K562 (cell line): ENCODE measurements at regions not wholly inside any gene's neighbourhood (a gene's known extent, or its start where the extent isn't known, plus 50 kb on each side); places are given as distances from the start of the nearest gene placed in this dataset.

Source experiments
- ATAC-seq: fragments of 200-7000 bp; cut with Tn5 transposase; 3 replicates; pipeline ENCODE4 v1.9.1; 2020; ENCODE audit warnings: moderate library complexity
- BruUV-seq: library from RNA; stranded (reverse); fragments of 400-500 nt; replicated peaks from 2 replicates; lab custom pipeline; 2021; lab: Mats Ljungman, UMichigan
- CTCF ChIA-PET: fragments of 300-600 bp; formaldehyde crosslinking; extraction: SDS; loops from one replicate; lab custom pipeline; 2021; ENCODE audit warnings: low intra/inter-chr PET ratio; lab: Yijun Ruan, JAX
- POLR2A ChIA-PET: fragments of 300-600, 350-650 bp; sonication (Branson Sonifier 250); formaldehyde crosslinking; extraction: SDS; loops from one replicate; lab custom pipeline; 2021; ENCODE audit warnings: antibody characterized with exemption, inconsistent platforms; lab: Yijun Ruan, JAX
- DNase-seq, 4 experiments: peaks; one replicate each; pipeline versions ENCODE4 v3.0.0 to v3.0.0-alpha.2; 2011 to 2018; ENCODE audit warnings: low spot score in 3 of 4, mixed read lengths in 3 of 4; ENCODE audit errors: extremely low read depth in 1 of 4
- FAIRE-seq: peaks from 2 replicates; lab custom pipeline; 2011; peaks lifted over from hg19 to GRCh38; lab: Jason Lieb, UNC
- H2AFZ ChIP-seq: 2 replicates; pipeline ENCODE4 v1.6.0; 2011; ENCODE audit warnings: low read depth, low read length, control low read depth, inconsistent platforms
- H3K27ac ChIP-seq: fragments of 200-600 bp; 3 replicates; pipeline ENCODE4 v1.8.0; 2011; ENCODE audit warnings: low read depth, mild to moderate bottlenecking, control low read depth, inconsistent platforms, low read length, moderate library complexity, mixed read lengths; ENCODE audit errors: extremely low read depth
- H3K27me3 ChIP-seq, 2 experiments: fragments of 300-600 bp in 1 of 2; 2 replicates in 1 of 2; 3 replicates in 1 of 2; pipeline versions ENCODE4 v1.6.0 to v1.8.0; 2011; ENCODE audit warnings: inconsistent platforms in 2 of 2, low read length in 2 of 2, mild to moderate bottlenecking in 1 of 2, mixed read lengths in 1 of 2, moderate library complexity in 1 of 2; ENCODE audit not compliant: control insufficient read depth in 2 of 2, insufficient read depth in 2 of 2
- H3K36me3 ChIP-seq: fragments of 300-600 bp; 3 replicates; pipeline ENCODE4 v1.8.0; 2011; ENCODE audit warnings: mild to moderate bottlenecking, low read length, inconsistent platforms; ENCODE audit not compliant: control insufficient read depth, insufficient read depth
- H3K4me1 ChIP-seq, 2 experiments: fragments of 200-600 bp in 1 of 2; replicated peaks in 1 of 2; 2 replicates in 1 of 2; 3 replicates in 1 of 2; pipeline versions ENCODE4 v1.5.1 to v1.8.0; 2011; ENCODE audit warnings: inconsistent platforms in 2 of 2, low read length in 2 of 2, mild to moderate bottlenecking in 1 of 2, mixed read lengths in 1 of 2, moderate library complexity in 1 of 2; ENCODE audit not compliant: control insufficient read depth in 2 of 2, insufficient read depth in 2 of 2
- H3K4me2 ChIP-seq: 2 replicates; pipeline ENCODE4 v1.6.1; 2011; ENCODE audit warnings: low read length, control low read depth, inconsistent platforms, mixed read lengths; ENCODE audit not compliant: insufficient read depth
- H3K4me3 ChIP-seq: fragments of 200-600 bp; sonication (generic), shearing (Covaris generic); 2 replicates; pipeline ENCODE4 v1.5.1; 2016; ENCODE audit warnings: control low read depth, inconsistent platforms
- H3K79me2 ChIP-seq: fragments of 200-600 bp; 3 replicates; pipeline ENCODE4 v1.8.0; 2011; ENCODE audit warnings: low read length, inconsistent platforms; ENCODE audit not compliant: control insufficient read depth, insufficient read depth
- H3K9ac ChIP-seq, 2 experiments: 2 replicates each; pipeline versions ENCODE4 v1.6.0 to v1.6.1; 2011; ENCODE audit warnings: low read depth in 2 of 2, low read length in 2 of 2, control low read depth in 1 of 2, inconsistent platforms in 1 of 2, mild to moderate bottlenecking in 1 of 2, mixed read lengths in 1 of 2; ENCODE audit not compliant: insufficient read depth in 1 of 2
- H3K9me1 ChIP-seq: one replicate; pipeline ENCODE4 v1.6.0; 2011; ENCODE audit warnings: inconsistent platforms, mild to moderate bottlenecking, low read length, moderate library complexity; ENCODE audit not compliant: control insufficient read depth, insufficient read depth
- H3K9me3 ChIP-seq: replicated peaks from 2 replicates; pipeline ENCODE4 v1.5.1; 2011; ENCODE audit warnings: low read depth, low read length, inconsistent platforms; ENCODE audit not compliant: control insufficient read depth, insufficient read depth
- H4K20me1 ChIP-seq: replicated peaks from 2 replicates; pipeline ENCODE4 v1.6.1; 2011; ENCODE audit warnings: low read length, inconsistent platforms, mixed read lengths; ENCODE audit not compliant: control insufficient read depth, insufficient read depth
- FOXA1 ChIP-seq: fragments of 450-650 bp; IDR thresholded peaks from 2 replicates; pipeline ENCODE4 v1.6.1; 2016; ENCODE audit warnings: mild to moderate bottlenecking, borderline replicate concordance
- NFATC3 ChIP-seq: fragments of 450-650 bp; IDR thresholded peaks from 2 replicates; pipeline ENCODE4 v1.6.1; 2017; ENCODE audit warnings: mild to moderate bottlenecking
- NR2C1 ChIP-seq, 2 experiments: fragments of 450-650 bp; IDR thresholded peaks; 2 replicates each; pipeline ENCODE4 v1.6.1; 2017; ENCODE audit warnings: mild to moderate bottlenecking in 2 of 2, antibody characterized with exemption in 1 of 2, inconsistent platforms in 1 of 2, missing compliant biosample characterization in 1 of 2, missing genetic modification characterization in 1 of 2
- PPARD ChIP-seq: fragments of 250-450 bp; sonication (Bioruptor Pico); IDR thresholded peaks from 2 replicates; pipeline ENCODE4 v1.8.0; 2022; ENCODE audit warnings: inconsistent platforms, mild to moderate bottlenecking, moderate library complexity
- SMAD1 ChIP-seq: fragments of 150-350 bp; IDR thresholded peaks from 2 replicates; pipeline ENCODE4 v1.6.1; 2014; ENCODE audit warnings: low read length, low read depth; ENCODE audit not compliant: partially characterized antibody
- in situ Hi-C: fragments of 300-500 bp; cut with MboI; formaldehyde crosslinking; loops from 4 replicates; pipeline ENCODE4 v1.15.0; 2018; ENCODE audit warnings: inconsistent platforms, mixed read lengths
- intact Hi-C: fragments of 100-400 bp; cut with micrococcal nuclease; formaldehyde crosslinking; loops from 2 replicates; pipeline ENCODE4 v1.14.2; 2022
- TF ChIP-seq, protein P1 (sequence below): fragments of 450-650 bp; IDR thresholded peaks from 2 replicates; pipeline ENCODE4 v1.7.0; 2016; ENCODE audit warnings: borderline replicate concordance

- H3K4me3 ChIP-seq: no peak overlapping the region
- FAIRE-seq: no peak
- H3K4me1 ChIP-seq: no peaks in the 10 kb centered on the region
- H2AFZ ChIP-seq: no peak overlapping the region
- in situ Hi-C loops (no loop called here), intact Hi-C loops (no loop called here)
- no peaks in the 10 kb centered on the region for H3K9me3 ChIP-seq
- H3K27me3 ChIP-seq: no peaks in the 10 kb centered on the region
- BruUV-seq: no TSS peak
- H3K9ac ChIP-seq: no peak overlapping the region
- ChIA-PET POLR2A (no interaction called here), CTCF (no interaction called here)
- no peaks in the 10 kb centered on the region for H4K20me1 ChIP-seq
- no peak for TF ChIP-seq PPARD (CRISPR knock-in tag)
- TF ChIP-seq, protein P1, sequence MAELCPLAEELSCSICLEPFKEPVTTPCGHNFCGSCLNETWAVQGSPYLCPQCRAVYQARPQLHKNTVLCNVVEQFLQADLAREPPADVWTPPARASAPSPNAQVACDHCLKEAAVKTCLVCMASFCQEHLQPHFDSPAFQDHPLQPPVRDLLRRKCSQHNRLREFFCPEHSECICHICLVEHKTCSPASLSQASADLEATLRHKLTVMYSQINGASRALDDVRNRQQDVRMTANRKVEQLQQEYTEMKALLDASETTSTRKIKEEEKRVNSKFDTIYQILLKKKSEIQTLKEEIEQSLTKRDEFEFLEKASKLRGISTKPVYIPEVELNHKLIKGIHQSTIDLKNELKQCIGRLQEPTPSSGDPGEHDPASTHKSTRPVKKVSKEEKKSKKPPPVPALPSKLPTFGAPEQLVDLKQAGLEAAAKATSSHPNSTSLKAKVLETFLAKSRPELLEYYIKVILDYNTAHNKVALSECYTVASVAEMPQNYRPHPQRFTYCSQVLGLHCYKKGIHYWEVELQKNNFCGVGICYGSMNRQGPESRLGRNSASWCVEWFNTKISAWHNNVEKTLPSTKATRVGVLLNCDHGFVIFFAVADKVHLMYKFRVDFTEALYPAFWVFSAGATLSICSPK: no peak
- no peak for TF ChIP-seq SMAD1
- TF ChIP-seq NR2C1 (IDR thresholded peaks at IDR 0.05): no peak
- TF ChIP-seq NR2C1 (tag; IDR thresholded peaks at IDR 0.05): no peak
- no peak for TF ChIP-seq NFATC3
- no peak for TF ChIP-seq FOXA1
- DNase-seq: no peak
- no peaks in the 10 kb centered on the region for H3K9me1 ChIP-seq
- H3K27ac ChIP-seq: no peak overlapping the region
- H3K79me2 ChIP-seq: no peaks in the 10 kb centered on the region
- no peak for ATAC-seq
- H3K36me3 ChIP-seq: no peaks in the 10 kb centered on the region
- no peak overlapping the region for H3K4me2 ChIP-seq
Measured at GRCh38 chr5:125717209-125717608, 706.0 kb upstream of the GRAMD2B start.
